ENCODE measurements at regions not wholly inside any gene's neighbourhood (a gene's known extent, or its start where the extent isn't known, plus 50 kb on each side); places are given as distances from the start of the nearest gene placed in this dataset.

DNA sequence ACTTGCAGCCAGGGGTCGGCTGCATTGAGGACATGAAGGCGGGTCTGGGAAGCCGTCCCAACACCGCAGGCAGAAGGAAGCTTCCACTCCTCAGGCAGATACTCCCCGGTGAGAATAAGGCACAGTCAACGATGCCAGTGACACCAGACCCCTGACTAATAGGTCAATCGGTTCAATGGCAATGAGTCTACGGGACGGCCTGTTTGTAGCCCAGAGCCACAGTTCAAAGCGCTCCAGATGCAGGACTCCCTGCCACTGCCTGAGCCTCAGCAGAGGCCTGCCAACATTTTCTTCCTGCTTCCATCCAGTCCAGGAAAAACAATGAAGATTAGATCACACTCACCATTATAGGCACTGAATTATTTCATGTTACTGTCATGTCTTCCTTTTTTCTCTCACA lies 84.5 kb upstream of the SIMC1 start:
- Mint-ChIP-seq H3K27me3 (peaks cover 27% of the 10 kb centered on the region), H3K4me3 (no peak overlapping the region), H3K36me3 (peaks cover 1% of the 10 kb centered on the region), H3K4me1 (no peaks in the 10 kb centered on the region), H3K27ac (no peak overlapping the region), H3K9me3 (peaks cover 0 to 6% (median 2%) of the 10 kb centered on the region in 3 donors)

DNA sequence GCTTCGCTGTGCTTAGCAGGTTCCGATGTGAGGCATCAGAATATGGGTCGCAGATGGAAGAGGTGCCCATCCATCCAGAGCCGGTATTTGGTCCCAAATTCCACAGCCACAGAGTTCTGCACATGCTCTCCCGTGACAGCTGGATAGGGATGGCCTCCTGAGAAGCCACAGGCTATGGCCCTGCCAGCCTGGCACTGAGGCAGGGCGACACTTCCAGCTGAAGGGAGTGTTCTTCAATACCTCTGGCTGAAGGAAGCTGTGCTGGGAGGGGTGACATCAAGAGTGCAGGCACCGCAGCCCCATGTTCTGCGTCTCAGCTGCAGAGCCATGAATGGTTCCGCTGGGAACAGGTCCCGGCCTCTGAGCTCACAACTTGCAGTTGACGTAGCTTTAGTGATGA lies 83.4 kb upstream of the SIMC1 start:
- H3K27me3 Mint-ChIP-seq = peaks cover 30% of the 10 kb centered on the region
- peaks cover 0 to 6% (median 3%) of the 10 kb centered on the region in 3 donors for H3K9me3 Mint-ChIP-seq
- H3K4me1 Mint-ChIP-seq = no peaks in the 10 kb centered on the region
- H3K27ac Mint-ChIP-seq = no peak overlapping the region
- H3K36me3 Mint-ChIP-seq = peaks cover 1% of the 10 kb centered on the region
- no peak overlapping the region for H3K4me3 Mint-ChIP-seq

- Mint-ChIP-seq H3K27me3 (peaks cover 31% of the 10 kb centered on the region), H3K4me1 (no peaks in the 10 kb centered on the region), H3K9me3 (peaks cover 0 to 2% (median 1%) of the 10 kb centered on the region in 3 donors), H3K4me3 (no peak overlapping the region), H3K27ac (no peak overlapping the region), H3K36me3 (peaks cover 1% of the 10 kb centered on the region)
Observed at GRCh38 chr5:176155922-176156359, 82.3 kb upstream of the SIMC1 start.

DNA sequence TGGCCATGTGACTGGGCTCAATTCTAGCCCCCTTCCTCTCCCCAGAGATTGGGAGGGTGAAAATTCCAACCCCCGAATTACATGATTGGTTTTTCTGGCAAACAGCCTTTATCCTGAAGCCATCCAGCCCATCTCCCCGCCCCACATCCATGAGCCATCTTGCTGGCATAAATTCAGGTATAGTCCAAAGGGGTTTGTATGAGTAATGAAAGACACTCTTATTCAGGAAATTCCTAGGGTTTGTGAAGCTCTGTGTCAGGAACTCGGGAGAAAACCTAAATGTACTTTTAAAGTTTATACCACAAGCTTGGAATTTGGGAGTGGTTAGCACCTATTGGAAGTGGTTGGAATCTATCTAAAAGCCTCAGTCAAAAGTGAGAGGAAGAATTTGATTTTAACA lies 80.6 kb upstream of the SIMC1 start:
- Mint-ChIP-seq H3K27ac (no peak overlapping the region), H3K27me3 (peaks cover 24% of the 10 kb centered on the region), H3K4me3 (no peak overlapping the region), H3K36me3 (peaks cover 1% of the 10 kb centered on the region), H3K9me3 (peaks cover 0 to 2% (median 1%) of the 10 kb centered on the region in 3 donors), H3K4me1 (no peaks in the 10 kb centered on the region)

DNA sequence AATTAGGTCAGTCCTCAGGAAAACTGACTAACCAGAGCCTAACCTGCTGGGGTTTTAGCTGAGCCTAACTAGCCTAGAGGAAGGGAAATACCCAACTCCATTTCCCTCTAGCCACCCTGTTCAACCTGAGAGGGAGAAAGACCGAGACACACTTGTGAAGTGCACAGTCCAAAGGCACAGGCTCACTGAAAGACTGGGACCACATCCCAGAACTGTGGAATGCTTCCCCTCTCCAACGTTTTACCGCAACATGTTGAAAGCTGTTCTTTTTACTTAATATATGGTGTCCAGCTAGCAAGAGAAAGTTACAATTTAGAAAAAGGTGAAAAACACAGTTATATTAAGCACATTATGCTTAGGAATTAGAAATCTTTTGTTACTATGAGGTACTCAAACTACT lies 76.8 kb upstream of the SIMC1 start:
- peaks cover 0 to 3% (median 2%) of the 10 kb centered on the region in 3 donors for H3K9me3 Mint-ChIP-seq
- H3K27ac Mint-ChIP-seq = no peak overlapping the region
- peaks cover 17% of the 10 kb centered on the region for H3K27me3 Mint-ChIP-seq
- peaks cover 1% of the 10 kb centered on the region for H3K36me3 Mint-ChIP-seq
- H3K4me3 Mint-ChIP-seq = no peak overlapping the region
- no peaks in the 10 kb centered on the region for H3K4me1 Mint-ChIP-seq

GRCh38 chr5:176162198-176162597 lies 76.0 kb upstream of the SIMC1 start:
- no peaks in the 10 kb centered on the region for H3K4me1 Mint-ChIP-seq
- peaks cover 18% of the 10 kb centered on the region for H3K27me3 Mint-ChIP-seq
- no peak overlapping the region for H3K27ac Mint-ChIP-seq
- peaks cover 0 to 3% (median 2%) of the 10 kb centered on the region in 3 donors for H3K9me3 Mint-ChIP-seq
- no peak overlapping the region for H3K4me3 Mint-ChIP-seq
- H3K36me3 Mint-ChIP-seq = no peaks in the 10 kb centered on the region

- Mint-ChIP-seq H3K36me3 (no peaks in the 10 kb centered on the region), H3K27ac (no peak overlapping the region), H3K9me3 (peaks cover 0 to 3% (median 2%) of the 10 kb centered on the region in 3 donors), H3K4me3 (no peak overlapping the region), H3K4me1 (no peaks in the 10 kb centered on the region), H3K27me3 (peaks cover 19% of the 10 kb centered on the region)
Observed at GRCh38 chr5:176162888-176163287, 75.3 kb upstream of the SIMC1 start.

GRCh38 chr5:176166427-176166826 lies 71.8 kb upstream of the SIMC1 start:
- Mint-ChIP-seq H3K4me1 (peaks cover 0 to 2% (median 0%) of the 10 kb centered on the region in 3 donors), H3K27me3 (peaks cover 16% of the 10 kb centered on the region), H3K4me3 (no peak overlapping the region), H3K9me3 (peaks cover 0 to 2% (median 0%) of the 10 kb centered on the region in 3 donors), H3K27ac (no peak overlapping the region), H3K36me3 (peaks cover 2% of the 10 kb centered on the region)

- H3K27ac Mint-ChIP-seq = no peak overlapping the region
- H3K4me3 Mint-ChIP-seq = no peak overlapping the region
- peaks cover 2% of the 10 kb centered on the region for H3K36me3 Mint-ChIP-seq
- peaks cover 0 to 2% (median 0%) of the 10 kb centered on the region in 3 donors for H3K4me1 Mint-ChIP-seq
- H3K9me3 Mint-ChIP-seq = peaks cover 0 to 2% (median 0%) of the 10 kb centered on the region in 3 donors
- H3K27me3 Mint-ChIP-seq = peaks cover 11% of the 10 kb centered on the region
Observed at GRCh38 chr5:176167800-176168199, 70.4 kb upstream of the SIMC1 start.

DNA sequence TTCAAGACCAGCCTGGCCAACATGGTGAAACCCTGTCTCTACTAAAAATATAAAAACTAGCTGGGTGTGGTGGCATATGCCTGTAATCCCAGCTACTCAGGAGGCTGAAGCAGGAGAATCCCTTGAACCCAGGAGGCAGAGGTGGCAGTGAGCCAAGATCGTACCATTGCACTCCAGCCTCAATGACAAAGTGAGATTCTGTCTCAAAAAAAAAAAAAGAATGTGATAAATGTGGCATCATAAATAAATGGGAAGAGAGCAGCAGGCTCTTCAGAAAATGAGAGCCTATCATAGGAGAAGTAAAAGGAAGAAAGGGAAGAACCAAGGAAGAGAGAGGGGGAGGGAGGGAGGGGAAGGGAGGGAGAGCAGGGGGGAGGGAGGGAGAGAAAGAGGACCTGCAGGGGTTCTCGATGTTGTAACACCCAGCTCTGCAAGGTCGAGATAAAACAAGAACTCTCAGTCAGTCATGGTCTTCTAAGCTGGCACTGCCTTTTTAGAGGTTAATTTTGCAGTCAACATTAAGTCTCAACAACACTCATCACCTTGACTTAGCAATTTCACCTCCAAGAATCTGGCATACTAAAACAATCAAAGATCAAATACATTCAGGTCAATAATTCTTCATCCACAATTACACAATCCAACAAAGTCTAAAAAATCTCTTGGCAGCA lies 68.7 kb upstream of the SIMC1 start:
- Mint-ChIP-seq H3K27me3 (peaks cover 9% of the 10 kb centered on the region), H3K4me1 (peaks cover 0 to 2% (median 0%) of the 10 kb centered on the region in 3 donors), H3K36me3 (peaks cover 2% of the 10 kb centered on the region), H3K27ac (no peak overlapping the region), H3K9me3 (peaks cover 0 to 2% (median 0%) of the 10 kb centered on the region in 3 donors), H3K4me3 (no peak overlapping the region)

DNA sequence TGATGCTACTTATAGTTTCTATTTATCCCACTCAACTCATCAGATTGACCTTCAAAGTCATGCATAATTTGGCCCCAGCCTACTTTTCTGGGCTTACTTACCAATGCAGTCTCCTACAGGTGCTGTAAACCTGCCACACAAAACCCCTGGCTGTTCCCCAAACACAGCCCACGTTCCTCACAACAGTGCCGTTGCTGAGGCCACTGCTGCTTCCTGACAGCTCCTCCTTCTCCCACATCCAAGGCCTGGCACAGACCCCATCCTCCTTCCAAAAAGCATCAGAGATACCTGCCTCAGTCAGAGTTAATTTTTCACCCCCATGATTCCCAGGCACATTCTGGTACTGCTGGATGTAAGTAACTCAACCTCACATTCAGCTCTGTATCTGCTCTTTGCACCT lies 68.1 kb upstream of the SIMC1 start:
- Mint-ChIP-seq H3K4me1 (peaks cover 0 to 2% (median 0%) of the 10 kb centered on the region in 3 donors), H3K36me3 (peaks cover 2% of the 10 kb centered on the region), H3K27ac (no peak overlapping the region), H3K9me3 (peaks cover 0 to 2% (median 0%) of the 10 kb centered on the region in 3 donors), H3K4me3 (no peak overlapping the region), H3K27me3 (peaks cover 10% of the 10 kb centered on the region)

GRCh38 chr5:176171171-176171760 lies 67.0 kb upstream of the SIMC1 start:
- H3K36me3 Mint-ChIP-seq = peaks cover 2% of the 10 kb centered on the region
- H3K4me3 Mint-ChIP-seq = no peak overlapping the region
- peaks cover 19% of the 10 kb centered on the region for H3K27me3 Mint-ChIP-seq
- H3K27ac Mint-ChIP-seq = no peak overlapping the region
- peaks cover 0 to 2% (median 0%) of the 10 kb centered on the region in 3 donors for H3K4me1 Mint-ChIP-seq
- peaks cover 0 to 3% (median 0%) of the 10 kb centered on the region in 3 donors for H3K9me3 Mint-ChIP-seq

- H3K4me3 Mint-ChIP-seq = no peak overlapping the region
- H3K4me1 Mint-ChIP-seq = peaks cover 0 to 2% (median 0%) of the 10 kb centered on the region in 3 donors
- H3K36me3 Mint-ChIP-seq = peaks cover 2% of the 10 kb centered on the region
- peaks cover 0 to 4% (median 0%) of the 10 kb centered on the region in 3 donors for H3K9me3 Mint-ChIP-seq
- H3K27me3 Mint-ChIP-seq = peaks cover 21% of the 10 kb centered on the region
- H3K27ac Mint-ChIP-seq = no peak overlapping the region
Observed at GRCh38 chr5:176172246-176172645, 66.0 kb upstream of the SIMC1 start.

- Mint-ChIP-seq H3K36me3 (peaks cover 2% of the 10 kb centered on the region), H3K4me3 (no peak overlapping the region), H3K4me1 (peaks cover 0 to 2% (median 0%) of the 10 kb centered on the region in 3 donors), H3K27ac (no peak overlapping the region), H3K9me3 (peaks cover 3 to 8% (median 4%) of the 10 kb centered on the region in 3 donors), H3K27me3 (peaks cover 24% of the 10 kb centered on the region)
Observed at GRCh38 chr5:176173647-176174046, 64.6 kb upstream of the SIMC1 start.

DNA sequence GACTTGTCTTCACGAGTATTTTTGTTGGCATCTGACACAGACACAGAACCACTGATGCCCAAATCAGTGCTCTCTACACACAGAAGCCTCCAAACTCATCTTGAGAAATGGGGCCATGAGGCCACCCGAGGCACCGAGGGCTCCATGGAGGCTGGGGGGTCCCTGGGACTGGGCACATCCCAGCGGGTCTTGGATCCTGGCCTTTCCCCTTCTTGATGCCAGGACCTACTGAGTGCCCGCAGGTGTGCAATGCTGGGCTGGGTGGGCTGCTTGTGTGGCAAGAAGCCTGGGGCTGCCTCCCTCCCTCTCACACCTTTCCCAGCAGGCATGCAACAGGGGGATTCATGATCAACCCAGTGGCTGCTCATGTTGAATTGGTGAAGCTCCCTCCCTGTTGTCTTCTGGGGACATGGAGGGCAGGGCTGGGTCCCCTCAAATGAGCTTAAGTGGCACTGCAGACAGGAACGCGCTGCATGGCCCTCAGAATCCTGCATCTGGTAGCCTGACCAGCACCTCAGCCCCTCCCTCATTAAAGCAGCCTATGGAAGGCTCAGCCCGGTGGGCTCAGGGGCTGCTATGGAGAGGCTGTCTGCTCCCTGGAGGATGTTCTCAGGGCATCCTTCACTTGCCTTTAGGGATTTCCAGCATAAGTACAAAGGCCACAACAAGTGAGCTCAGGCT lies 63.7 kb upstream of the SIMC1 start:
- no peak overlapping the region for H3K4me3 Mint-ChIP-seq
- H3K36me3 Mint-ChIP-seq = peaks cover 2% of the 10 kb centered on the region
- H3K27me3 Mint-ChIP-seq = peaks cover 29% of the 10 kb centered on the region
- peaks cover 3 to 8% (median 6%) of the 10 kb centered on the region in 3 donors for H3K9me3 Mint-ChIP-seq
- H3K27ac Mint-ChIP-seq = no peak overlapping the region
- peaks cover 0 to 2% (median 0%) of the 10 kb centered on the region in 3 donors for H3K4me1 Mint-ChIP-seq

All from IgD-negative memory B cell (primary cell).